Hindlimb muscle (tissue), 1 donor: ENCODE measurements at regions not wholly inside any gene's neighbourhood (a gene's known extent, or its start where the extent isn't known, plus 50 kb on each side); places are given as distances from the start of the nearest gene placed in this dataset.
"Not testable (repeated sequence)": the region's sequence is repeated elsewhere in the genome, so short reads cannot be mapped to it uniquely, and the experiment has no call there.

Experiments used
- DNase-seq: peaks from one replicate; pipeline ENCODE4 v3.0.0-alpha.2; 2013

- DNase-seq, result no peak
Measured at GRCh38 chr5:123294544-123294943, 128.7 kb downstream of the CEP120 start.

- DNase-seq, result no peak
Measured at GRCh38 chr5:123289210-123289609, 134.0 kb downstream of the CEP120 start.

DNA sequence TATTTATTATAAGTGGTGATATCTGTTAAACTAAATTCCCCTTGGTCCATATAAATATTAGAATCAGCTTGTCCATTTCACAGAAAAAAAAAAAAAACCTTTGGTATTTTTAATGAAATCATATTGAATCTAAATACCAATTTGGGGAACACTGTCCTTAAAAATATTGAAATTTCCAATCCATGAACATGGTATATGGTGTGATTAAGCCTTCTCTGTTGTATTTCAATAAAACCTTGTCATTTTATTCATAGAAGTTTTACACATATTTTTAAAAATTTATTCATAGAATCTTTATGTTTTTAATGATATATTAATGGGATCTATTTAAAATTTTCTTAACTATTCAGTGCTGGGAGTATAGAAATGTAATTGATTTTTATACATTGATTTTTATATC, 135.3 kb downstream of the CEP120 start:
- no peak for DNase-seq

GRCh38 chr5:123286891-123287290, 136.3 kb downstream of the CEP120 start:
- DNase-seq, result no peak

DNA sequence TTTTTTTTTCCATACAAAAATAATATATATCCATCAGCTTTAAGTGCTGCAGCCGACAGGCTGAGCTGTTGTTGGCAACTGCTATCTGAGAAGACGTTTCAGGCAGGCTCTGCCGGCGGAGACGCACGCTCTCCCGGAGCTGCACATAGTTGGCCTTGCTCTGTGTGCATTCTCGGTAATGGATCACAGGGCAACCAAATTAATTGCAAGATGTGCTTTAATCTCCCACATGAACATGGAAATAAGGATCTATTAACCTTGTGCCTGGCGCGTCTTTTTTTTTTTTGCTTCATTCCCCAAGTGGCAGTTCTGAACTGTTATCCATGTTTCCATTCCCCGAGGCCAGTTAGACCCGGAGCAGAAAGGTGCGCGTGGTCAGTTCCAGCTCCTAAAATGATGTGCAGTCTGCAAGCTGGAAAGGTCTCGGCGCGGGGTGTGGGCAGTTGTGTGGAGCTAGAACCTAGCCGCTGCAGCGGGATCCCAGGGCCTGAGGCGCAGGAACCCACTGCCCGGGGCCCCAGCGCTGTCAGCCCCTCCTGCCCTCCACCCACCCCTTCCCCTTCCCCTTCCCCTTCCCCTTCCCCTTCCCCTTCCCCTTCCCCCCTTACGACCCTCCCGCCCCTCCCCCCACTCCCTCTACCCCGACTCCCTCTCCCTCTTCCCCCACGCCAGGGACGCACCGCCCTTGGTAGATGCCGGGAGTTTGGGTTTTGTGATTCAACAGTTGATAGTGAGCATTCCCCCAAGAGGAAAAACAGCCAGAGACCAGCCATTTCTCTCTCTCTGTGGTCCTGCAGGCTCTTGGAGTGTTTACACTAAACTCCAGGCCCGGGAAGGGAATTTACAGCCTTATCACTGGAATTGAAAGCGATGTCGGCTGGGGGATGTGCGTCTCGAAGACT, 137.8 kb downstream of the CEP120 start:
- DNase-seq, result peak; percentile 38

DNA sequence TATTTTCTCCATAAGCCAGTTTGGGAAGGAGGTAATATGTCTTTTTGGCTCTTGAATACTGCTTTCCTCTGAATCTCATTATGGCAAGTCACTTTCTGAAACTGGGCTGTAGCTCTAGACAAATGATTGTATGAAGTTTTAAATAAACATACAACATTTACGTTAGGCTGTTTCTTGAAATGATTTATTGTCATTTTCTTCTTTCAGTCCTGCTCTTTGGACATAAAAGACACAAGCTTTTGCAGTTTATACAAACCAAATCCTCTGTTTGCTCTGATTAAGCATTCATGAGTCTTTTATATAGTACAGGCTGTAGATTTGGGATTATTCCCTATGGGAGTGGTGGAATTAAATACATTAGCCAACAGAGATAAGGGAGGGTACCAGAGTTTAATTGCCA, 139.7 kb downstream of the CEP120 start:
- no peak for DNase-seq

GRCh38 chr5:123283031-123283430, 140.2 kb downstream of the CEP120 start:
- no peak for DNase-seq

- DNase-seq, result no peak
Measured at GRCh38 chr5:123282444-123282843, 140.8 kb downstream of the CEP120 start.

DNA sequence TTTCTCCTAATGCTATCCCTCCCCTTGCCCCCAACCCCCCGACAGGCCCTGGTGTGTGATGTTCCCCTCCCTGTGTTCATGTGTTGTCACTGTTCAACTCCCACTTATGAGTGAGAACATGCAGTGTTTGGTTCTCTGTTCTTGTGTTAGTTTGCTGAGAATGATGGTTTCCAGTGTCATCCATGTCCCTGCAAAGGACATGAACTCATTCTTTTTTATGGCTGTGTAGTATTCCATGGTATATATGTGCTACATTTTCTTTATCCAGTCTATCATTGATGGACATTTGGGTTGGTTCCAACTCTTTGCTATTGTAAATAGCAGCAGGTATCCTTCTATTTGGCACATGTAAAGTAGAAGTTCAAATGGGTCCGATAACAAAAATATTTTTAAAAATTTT, 142.3 kb downstream of the CEP120 start:
- DNase-seq, result not testable (repeated sequence)

DNA sequence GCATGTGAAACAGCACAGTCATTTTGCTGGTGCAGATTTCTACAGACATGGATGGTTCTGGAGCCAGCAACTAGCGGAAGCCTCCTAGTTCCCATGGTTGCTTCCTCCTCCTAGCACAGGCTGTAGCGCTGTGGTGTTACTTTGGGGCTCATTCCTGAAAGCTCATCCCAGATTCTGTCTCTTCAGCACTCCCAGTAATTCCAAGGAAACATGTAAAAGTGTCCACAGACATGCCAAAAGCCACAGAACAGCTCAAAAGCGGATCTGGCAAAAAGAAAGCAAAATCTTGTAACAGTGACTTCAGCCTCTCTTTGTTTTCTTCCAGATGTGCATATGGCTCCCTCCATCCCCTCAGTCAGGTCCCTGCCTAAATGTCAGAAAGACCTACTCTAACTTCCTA, 144.1 kb downstream of the CEP120 start:
- no peak for DNase-seq

DNA sequence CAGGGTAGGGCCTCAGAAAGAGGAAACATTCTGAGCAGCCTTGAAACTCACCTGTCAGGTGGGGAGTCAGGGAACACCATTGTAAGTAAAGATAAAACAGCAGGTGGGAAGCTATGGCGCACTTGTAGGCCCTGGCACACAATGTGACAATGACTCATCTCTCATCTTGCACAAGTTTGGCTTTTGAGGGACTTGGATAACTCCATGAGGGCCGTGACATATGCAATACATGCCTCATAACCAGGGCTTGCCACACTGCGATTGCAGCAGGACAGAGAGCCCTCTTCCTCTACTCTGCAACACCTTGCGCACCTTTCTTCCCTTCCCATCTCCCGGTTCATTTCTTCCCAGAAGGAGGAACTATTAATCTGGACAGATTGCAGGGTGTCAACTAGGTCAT, 144.9 kb downstream of the CEP120 start:
- DNase-seq, result no peak

- no peak for DNase-seq
Measured at GRCh38 chr5:123273984-123274383, 149.2 kb downstream of the CEP120 start.

DNA sequence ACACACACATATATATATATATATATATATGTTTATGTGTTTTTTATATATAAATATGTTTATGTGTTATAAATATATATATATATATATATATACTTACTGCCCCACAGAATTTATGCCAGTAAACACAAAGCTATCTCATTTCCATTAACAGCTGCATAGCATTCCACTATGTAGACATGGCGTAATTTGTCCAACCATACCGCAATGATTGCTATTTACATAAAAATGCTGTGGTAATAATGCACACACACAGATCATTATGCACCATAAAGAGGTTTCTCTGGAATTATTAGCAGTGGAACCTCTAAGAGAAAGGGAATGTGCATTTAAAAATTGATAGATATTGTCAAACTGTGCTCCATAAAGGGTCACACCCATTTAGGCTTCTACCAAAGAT, 150.1 kb downstream of the CEP120 start:
- DNase-seq, result no peak

DNA sequence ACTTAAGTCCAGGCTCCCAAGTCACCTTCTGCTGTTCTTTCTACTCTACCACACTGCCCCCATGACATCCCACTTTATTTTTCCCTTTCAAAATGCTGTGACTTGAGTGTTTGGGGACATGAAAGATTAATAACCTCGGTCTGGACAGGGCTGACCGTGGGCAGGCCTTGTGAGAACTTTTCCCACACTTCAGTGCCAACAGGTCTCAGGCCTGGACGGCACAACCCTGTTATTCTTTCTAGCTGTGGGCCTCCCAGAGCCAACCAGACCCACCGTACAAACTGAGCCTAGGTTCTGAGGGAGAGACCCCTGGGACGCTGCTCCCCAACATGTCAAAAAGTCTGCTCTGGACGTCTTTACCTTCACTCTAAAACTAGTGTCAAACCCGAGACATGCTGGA, 153.4 kb downstream of the CEP120 start:
- no peak for DNase-seq

- DNase-seq, result no peak
Measured at GRCh38 chr5:123269436-123269835, 153.8 kb downstream of the CEP120 start.

DNA sequence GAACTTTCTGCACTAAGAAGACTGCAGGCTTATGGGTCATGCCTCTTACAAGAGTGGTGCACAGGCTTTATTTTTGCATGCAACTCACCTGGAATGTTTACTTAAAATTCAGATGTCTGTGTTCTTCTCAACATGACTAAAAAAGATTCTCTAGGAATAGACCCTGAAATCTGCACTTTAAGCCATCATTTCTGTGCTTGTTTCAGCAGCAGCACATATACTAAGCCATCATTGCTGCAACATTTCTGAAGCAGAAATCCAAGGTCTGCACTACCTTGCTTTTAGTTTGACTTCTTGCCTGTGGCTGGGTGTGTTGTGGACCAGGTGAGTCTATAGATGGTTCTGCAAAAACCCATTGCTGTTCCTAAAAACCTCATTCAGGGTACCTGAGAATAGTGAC, 156.8 kb downstream of the CEP120 start:
- DNase-seq, result no peak

GRCh38 chr5:123265551-123265950, 157.7 kb downstream of the CEP120 start:
- DNase-seq, result no peak

DNA sequence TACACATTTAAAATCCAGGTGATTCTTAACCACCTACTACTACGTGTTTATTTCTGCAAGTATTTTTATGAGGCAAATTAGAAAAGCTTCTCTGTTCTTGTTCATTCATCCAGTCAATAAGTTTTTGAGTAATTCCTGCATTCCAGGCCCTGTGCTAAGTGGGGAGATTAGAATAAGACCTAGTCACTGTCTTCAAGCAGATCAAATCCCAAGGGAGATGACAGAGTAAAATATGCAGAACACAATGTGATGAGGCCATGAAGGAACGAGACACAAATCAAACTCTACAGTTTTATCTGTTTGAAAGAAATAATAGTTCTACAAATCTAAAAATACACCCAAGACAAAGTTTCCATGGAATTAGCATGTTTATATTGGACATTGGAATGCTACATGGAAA, 158.8 kb downstream of the CEP120 start:
- DNase-seq, result no peak

GRCh38 chr5:123263859-123264258, 159.3 kb downstream of the CEP120 start:
- no peak for DNase-seq

DNA sequence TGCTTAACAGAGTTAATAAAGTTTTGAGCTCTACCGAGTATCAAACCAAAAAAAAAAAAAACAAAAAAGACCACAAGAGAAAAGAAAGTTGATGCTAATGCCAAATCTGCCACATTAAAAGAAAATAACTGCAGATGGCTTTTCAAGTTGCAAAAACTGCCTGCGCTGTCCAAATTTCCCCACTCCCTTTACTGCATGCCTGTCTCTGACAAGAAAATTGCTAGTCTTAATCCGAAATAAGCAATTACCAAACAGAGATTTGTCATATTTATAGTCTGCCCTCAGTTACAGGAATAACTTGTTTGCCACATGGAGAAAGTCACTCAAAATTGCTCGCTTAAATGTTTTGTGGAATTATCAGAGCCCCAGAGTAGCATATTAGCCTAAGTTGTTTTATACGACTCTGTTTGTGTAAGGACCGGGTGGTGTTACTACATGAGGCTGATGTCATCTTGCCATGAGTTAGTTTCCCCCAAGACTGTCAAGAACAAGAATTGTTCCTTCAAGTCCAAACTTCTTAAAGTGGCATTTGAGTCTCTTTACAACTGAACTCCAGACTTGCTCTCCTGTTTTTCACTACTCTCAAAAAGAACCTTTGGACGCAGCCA, 160.9 kb downstream of the CEP120 start:
- no peak for DNase-seq

- no peak for DNase-seq
Measured at GRCh38 chr5:123261752-123262151, 161.5 kb downstream of the CEP120 start.

DNA sequence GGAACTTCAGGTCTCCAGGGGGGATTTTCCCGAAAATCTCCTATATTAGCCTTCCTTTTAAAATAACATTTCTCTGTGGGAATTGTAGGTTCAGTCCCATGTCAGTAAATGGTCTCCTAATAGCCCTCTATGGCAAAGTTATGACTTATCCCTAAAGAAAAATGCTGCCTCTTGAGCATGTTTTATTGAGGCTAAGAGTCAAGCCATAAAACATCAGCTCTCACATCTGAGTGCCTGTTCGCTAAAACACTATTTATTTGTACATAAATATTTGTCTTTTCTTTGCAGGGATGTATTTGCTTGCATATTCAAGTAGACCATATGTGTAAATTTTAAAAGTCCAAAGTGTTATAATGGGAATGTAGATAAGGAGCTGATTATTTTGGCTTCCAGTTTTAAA, 160.4 kb downstream of the PRDM6 start:
- DNase-seq, result no peak

GRCh38 chr5:123245689-123246088, 156.6 kb downstream of the PRDM6 start:
- DNase-seq, result no peak

GRCh38 chr5:123244458-123244857, 155.4 kb downstream of the PRDM6 start:
- no peak for DNase-seq
